ENCODE measurements at regions not wholly inside any gene's neighbourhood (a gene's known extent, or its start where the extent isn't known, plus 50 kb on each side); places are given as distances from the start of the nearest gene placed in this dataset.

GRCh38 chr14:86346818-86347384 lies 817.0 kb downstream of the FLRT2 start:
- TF ChIP-seq CTCF (IDR thresholded peaks at IDR 0.05; ENCODE audit: low read depth, low read length) (no peak), POLR2A (IDR thresholded peaks at IDR 0.05; ENCODE audit: extremely low read depth, insufficient read length) (no peak), MYC (IDR thresholded peaks at IDR 0.05; ENCODE audit: low read depth, low read length) (no peak), MAX (IDR thresholded peaks at IDR 0.05; ENCODE audit: low read depth, low read length) (no peak)

All from NB4 (cell line).